GM18858 (cell line): ENCODE measurements at regions not wholly inside any gene's neighbourhood (a gene's known extent, or its start where the extent isn't known, plus 50 kb on each side); places are given as distances from the start of the nearest gene placed in this dataset.

ENCODE experiments used
- ATAC-seq: cut with Tn5 transposase; IDR thresholded peaks from one replicate; pipeline ENCODE4 v1.9.1; 2021; ENCODE audit not compliant: unreplicated experiment

- ATAC-seq = no peak
Measured at GRCh38 chr20:50370036-50370566, 140.1 kb upstream of the PTPN1 start.

GRCh38 chr20:50371878-50372769 is 138.1 kb upstream of the PTPN1 start:
- ATAC-seq = no peak

- no peak for ATAC-seq
Measured at GRCh38 chr20:50372770-50373088, 137.5 kb upstream of the PTPN1 start.

GRCh38 chr20:50373674-50374286 is 136.4 kb upstream of the PTPN1 start:
- ATAC-seq = no peak

GRCh38 chr20:50374541-50375078 is 135.6 kb upstream of the PTPN1 start:
- no peak for ATAC-seq

GRCh38 chr20:50376179-50376887 is 133.8 kb upstream of the PTPN1 start:
- ATAC-seq = no peak

- no peak for ATAC-seq
Measured at GRCh38 chr20:50376888-50377459, 133.2 kb upstream of the PTPN1 start.

GRCh38 chr20:50378170-50379000 is 131.8 kb upstream of the PTPN1 start:
- ATAC-seq = no peak

- ATAC-seq = no peak
Measured at GRCh38 chr20:50379049-50379990, 130.9 kb upstream of the PTPN1 start.

GRCh38 chr20:50379991-50380696 is 130.0 kb upstream of the PTPN1 start:
- ATAC-seq = no peak

GRCh38 chr20:50380697-50381040 is 129.5 kb upstream of the PTPN1 start:
- ATAC-seq = no peak

- ATAC-seq = no peak
Measured at GRCh38 chr20:50381075-50381732, 129.0 kb upstream of the PTPN1 start.

- ATAC-seq = no peak
Measured at GRCh38 chr20:50381771-50382593, 128.2 kb upstream of the PTPN1 start.

GRCh38 chr20:50385733-50386640 is 124.2 kb upstream of the PTPN1 start:
- no peak for ATAC-seq

GRCh38 chr20:50386641-50386960 is 123.6 kb upstream of the PTPN1 start:
- ATAC-seq = no peak

GRCh38 chr20:50387218-50387995 is 122.8 kb upstream of the PTPN1 start:
- ATAC-seq = no peak
